H7 (cell line): ENCODE measurements at regions not wholly inside any gene's neighbourhood (a gene's known extent, or its start where the extent isn't known, plus 50 kb on each side); places are given as distances from the start of the nearest gene placed in this dataset.
A peak's percentile ranks its signal among the peaks of the same experiment; 100 is the strongest.

ENCODE experiments used
- DNase-seq: peaks from one replicate; pipeline ENCODE4 v3.0.0; 2012
- H3K27me3 ChIP-seq: 2 replicates; pipeline ENCODE4 v1.6.0; 2011; ENCODE audit warnings: mild to moderate bottlenecking, low read length; ENCODE audit not compliant: control insufficient read depth, insufficient read depth
- H3K36me3 ChIP-seq: replicated peaks from 2 replicates; pipeline ENCODE4 v1.5.1; 2011; ENCODE audit warnings: low read length; ENCODE audit not compliant: control insufficient read depth, insufficient read depth
- H3K4me3 ChIP-seq: 2 replicates; pipeline ENCODE4 v1.5.1; 2011; ENCODE audit warnings: low read depth, mild to moderate bottlenecking, control low read depth, low read length, moderate library complexity; ENCODE audit not compliant: insufficient read depth

- no peak overlapping the region for H3K4me3 ChIP-seq
- H3K27me3 ChIP-seq, result peaks cover 1% of the 10 kb centered on the region; the same call in 1 of the 2 replicates
- DNase-seq, result no peak
- no peaks in the 10 kb centered on the region for H3K36me3 ChIP-seq
These were observed 124.5 kb upstream of the TMEM45B start for GRCh38 chr11:129691142-129691541.

DNA sequence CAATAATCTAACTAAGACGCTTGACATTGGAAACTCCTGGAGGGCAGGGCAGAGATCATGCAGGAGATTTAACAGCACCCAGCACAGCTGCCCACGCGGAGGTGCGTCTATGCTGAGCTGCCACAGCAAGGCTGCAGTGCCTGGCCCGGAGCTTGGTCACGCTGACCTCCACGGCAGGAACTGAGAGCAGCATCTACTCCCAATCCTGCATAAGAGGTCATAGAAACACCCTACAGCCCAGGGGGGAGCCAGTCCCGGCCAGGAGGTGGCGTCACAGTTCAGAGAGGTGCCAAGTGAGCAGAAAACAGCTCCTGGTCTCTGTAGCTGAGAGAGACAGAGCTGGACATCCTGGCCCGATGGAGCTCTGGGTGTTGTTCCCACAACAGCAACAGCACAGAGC is 121.1 kb upstream of the TMEM45B start:
- H3K27me3 ChIP-seq, result peaks cover 1% of the 10 kb centered on the region; the same call in 1 of the 2 replicates
- no peak overlapping the region for H3K4me3 ChIP-seq
- peak; percentile 45 for DNase-seq
- H3K36me3 ChIP-seq, result no peaks in the 10 kb centered on the region

- DNase-seq, result no peak
- Histone ChIP-seq H3K36me3 (no peaks in the 10 kb centered on the region), H3K4me3 (no peak overlapping the region), H3K27me3 (peaks cover 1% of the 10 kb centered on the region; the same call in 1 of the 2 replicates)
These were observed 120.7 kb upstream of the TMEM45B start for GRCh38 chr11:129694966-129695365.

DNA sequence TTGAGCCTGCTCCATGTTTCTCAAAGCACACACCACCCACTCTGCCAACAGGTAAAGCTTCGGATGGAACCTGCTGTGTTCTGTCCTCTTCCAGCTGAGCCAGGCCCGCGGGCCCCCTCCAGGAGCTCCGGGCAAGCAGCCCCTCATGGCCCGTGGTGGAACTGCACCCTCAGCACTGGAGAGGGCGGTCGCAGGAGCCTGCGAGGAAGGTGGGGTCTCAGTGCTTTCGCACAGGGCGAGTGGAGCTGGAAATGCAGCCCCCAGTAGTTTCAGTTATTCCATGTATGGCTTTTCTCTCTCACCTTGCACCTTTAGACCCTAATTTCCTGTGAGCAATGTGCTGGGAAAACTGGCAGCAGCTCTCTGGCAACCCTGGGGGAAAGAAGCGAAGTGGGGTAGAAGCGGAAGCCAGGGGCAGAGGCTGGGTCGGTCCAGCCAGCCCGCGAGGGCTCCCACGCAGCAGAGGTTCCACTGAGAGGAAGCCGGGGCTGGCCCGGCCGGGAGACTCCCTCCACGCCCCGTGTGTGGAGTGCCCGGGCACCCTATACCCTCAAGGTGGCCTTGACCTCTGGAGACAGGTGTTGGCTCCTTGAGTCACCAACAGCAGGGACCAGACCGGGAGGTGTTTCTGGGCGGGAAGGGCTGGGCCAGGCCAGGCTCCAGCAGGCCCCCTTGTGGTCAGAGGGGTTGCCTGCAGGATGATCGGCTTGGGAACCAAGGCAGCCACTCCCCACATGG is 119.9 kb upstream of the TMEM45B start:
- DNase-seq, result peak; percentile 87
- Histone ChIP-seq H3K27me3 (peaks cover 1% of the 10 kb centered on the region; the same call in 1 of the 2 replicates), H3K4me3 (peak overlapping the region; percentile 31; the same call in 1 of the 2 replicates), H3K36me3 (no peaks in the 10 kb centered on the region)

- H3K4me3 ChIP-seq, result no peak overlapping the region
- H3K27me3 ChIP-seq, result peaks cover 1% of the 10 kb centered on the region; the same call in 1 of the 2 replicates
- DNase-seq, result no peak
- no peaks in the 10 kb centered on the region for H3K36me3 ChIP-seq
These were observed 119.2 kb upstream of the TMEM45B start for GRCh38 chr11:129696309-129696989.

DNA sequence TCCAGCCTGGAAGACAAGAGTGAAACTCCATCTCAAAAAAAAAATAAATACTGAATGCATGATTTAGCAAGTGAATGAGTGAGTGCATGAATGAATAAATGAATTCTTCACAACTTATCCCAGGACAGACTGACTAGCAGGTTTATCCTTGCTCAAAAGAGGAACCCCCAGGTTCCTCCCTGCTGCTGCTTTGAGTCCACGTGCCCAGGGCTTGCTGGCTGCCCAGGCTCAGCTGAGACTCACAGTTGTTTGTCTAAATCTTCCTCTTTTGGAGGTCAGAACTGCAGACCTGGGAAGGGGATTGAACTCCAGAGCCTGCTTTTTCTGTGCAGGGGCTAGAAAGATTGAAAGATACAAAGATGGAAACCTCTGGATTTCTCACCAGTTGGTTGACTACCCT is 117.4 kb upstream of the TMEM45B start:
- H3K36me3 ChIP-seq, result no peaks in the 10 kb centered on the region
- no peak overlapping the region for H3K4me3 ChIP-seq
- no peak for DNase-seq
- H3K27me3 ChIP-seq, result peaks cover 1% of the 10 kb centered on the region; the same call in 1 of the 2 replicates

GRCh38 chr11:129699711-129700304 is 115.8 kb upstream of the TMEM45B start:
- Histone ChIP-seq H3K4me3 (no peak overlapping the region), H3K27me3 (peaks cover 1% of the 10 kb centered on the region; the same call in 1 of the 2 replicates), H3K36me3 (no peaks in the 10 kb centered on the region)
- DNase-seq, result no peak

DNA sequence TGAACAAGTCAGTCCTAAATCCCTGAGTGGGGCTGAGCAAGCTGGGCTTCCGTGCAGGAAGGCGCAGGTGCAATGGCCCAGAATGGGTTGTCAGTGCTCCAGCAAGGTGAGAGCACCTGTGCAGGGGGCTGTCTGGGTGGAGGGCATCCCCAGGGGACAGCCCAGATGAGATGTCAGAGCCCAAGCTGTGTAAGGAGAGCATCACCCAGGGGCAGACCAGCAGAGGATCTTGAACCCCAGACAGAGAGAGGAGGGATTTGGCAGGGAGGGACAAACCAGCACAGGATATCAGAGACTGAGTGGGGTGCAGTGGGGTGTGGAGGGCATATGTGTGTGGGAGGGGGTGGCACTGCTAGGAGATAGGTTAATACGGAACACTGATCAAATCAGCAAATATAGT is 114.9 kb upstream of the TMEM45B start:
- DNase-seq, result no peak
- no peaks in the 10 kb centered on the region; the same call in 1 of the 2 replicates for H3K27me3 ChIP-seq
- no peak overlapping the region for H3K4me3 ChIP-seq
- H3K36me3 ChIP-seq, result no peaks in the 10 kb centered on the region

GRCh38 chr11:129701706-129702105 is 113.9 kb upstream of the TMEM45B start:
- H3K4me3 ChIP-seq, result no peak overlapping the region
- H3K27me3 ChIP-seq, result no peaks in the 10 kb centered on the region
- DNase-seq, result no peak
- no peaks in the 10 kb centered on the region for H3K36me3 ChIP-seq

DNA sequence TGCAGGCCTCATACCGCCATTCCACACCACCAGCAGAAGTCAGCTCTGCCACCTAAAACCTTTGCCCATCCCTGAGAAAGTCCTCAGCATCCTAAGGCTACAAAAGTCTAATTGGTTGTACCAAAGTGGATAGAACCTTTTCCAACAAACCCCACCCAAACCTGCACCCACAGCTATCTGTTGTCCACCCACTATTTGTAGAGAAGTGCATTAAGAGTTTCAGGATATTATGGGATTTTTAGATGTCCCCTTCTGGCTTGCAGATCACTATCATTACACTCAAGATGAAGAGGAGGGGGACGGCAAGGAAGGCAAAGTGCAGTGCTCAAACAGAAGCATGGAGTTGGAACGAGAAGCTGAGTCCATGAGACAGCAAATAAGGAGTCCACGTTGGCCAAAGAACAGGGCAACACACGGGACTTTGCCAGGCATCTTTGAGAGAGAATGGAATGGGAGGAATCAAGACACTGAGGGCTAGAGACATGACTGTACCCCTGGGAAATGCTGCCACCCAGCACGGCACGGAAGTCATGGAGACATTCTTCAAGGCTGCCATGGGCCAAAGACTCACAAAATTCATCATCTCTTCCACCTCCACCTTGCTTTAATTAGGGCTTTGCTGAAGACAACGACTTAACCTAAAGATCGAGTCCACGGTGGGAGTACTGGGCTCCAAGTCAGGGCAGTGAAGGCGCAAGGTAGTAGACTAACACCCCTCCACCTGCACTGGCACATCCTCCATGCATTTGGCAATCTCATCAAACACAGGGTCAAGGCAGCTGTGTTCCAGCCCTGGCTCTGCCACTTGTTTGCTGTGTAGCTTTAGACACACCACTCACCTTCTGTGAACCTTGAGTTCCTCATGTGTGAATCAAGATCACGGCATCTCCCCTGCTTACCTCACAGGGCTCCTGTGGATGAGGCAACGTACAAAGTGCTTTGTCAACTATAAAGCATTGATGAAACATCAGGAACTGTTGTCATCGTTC is 112.9 kb upstream of the TMEM45B start:
- no peak for DNase-seq
- H3K27me3 ChIP-seq, result no peaks in the 10 kb centered on the region
- H3K4me3 ChIP-seq, result no peak overlapping the region
- no peaks in the 10 kb centered on the region for H3K36me3 ChIP-seq

GRCh38 chr11:129703846-129704245 is 111.8 kb upstream of the TMEM45B start:
- H3K36me3 ChIP-seq, result no peaks in the 10 kb centered on the region
- no peaks in the 10 kb centered on the region for H3K27me3 ChIP-seq
- no peak for DNase-seq

DNA sequence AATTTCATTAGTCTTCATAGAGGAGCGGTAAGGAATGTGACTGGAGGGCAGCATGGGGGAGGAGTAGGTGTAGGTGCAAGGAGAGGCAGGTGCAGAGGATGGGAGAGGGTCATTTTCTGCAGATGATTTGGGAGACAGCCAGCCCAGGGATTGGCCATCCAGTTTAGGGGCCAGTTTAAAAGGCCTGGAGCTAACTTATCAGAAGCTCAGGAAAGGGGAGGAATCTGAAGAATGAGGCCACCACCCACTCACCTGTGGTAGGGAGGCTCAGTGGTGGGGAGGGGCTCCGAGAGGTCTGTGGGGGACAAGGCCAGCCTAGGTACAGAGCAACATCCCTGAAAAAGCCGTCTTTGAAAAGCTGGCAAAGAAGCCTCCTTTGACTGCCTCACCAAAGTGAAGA is 110.8 kb upstream of the TMEM45B start:
- no peak overlapping the region for H3K4me3 ChIP-seq
- DNase-seq, result no peak
- H3K27me3 ChIP-seq, result no peaks in the 10 kb centered on the region
- no peaks in the 10 kb centered on the region for H3K36me3 ChIP-seq

More at GRCh38 chr11:129703846-129704245, 111.8 kb upstream of the TMEM45B start:
- no peak overlapping the region for H3K4me3 ChIP-seq

DNA sequence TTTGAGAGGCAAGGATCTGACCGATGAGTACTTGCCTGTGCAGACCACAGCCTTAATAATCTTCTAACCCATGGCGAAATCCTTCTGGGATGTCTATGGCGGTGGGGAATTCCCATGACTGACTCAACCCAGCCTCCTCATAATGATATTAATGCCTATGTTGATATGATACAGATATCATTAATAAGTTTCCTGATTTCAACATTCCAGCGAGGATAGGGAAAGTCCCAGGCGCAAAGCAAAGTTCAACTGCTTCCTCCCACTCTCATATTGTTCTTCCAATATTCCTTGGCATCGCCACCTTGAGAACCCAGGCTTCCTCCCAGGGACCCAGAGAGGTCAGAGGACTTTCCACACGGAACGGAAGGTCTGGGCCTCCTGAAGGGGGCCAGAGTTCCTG is 110.3 kb upstream of the TMEM45B start:
- H3K4me3 ChIP-seq, result no peak overlapping the region
- no peak for DNase-seq
- no peaks in the 10 kb centered on the region for H3K36me3 ChIP-seq
- H3K27me3 ChIP-seq, result no peaks in the 10 kb centered on the region

DNA sequence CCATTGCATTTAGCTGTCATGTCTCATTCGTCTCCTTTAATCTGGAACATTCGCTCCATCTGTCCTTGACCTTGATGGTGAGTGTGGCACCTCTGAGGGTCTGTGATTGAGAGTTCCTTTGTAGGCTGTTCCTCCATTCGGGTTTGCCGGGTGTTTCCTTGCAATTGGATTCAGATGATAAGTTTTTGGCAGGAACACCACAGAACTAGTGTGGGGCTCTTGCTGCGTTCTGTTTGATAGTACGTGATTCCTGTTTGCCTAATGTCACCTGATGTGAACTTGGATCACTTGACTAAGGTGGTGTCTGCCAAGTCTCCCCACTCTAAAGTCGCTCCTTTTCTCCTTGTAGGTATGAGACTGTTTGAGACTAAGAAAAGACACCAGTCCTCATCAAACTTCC is 109.7 kb upstream of the TMEM45B start:
- Histone ChIP-seq H3K4me3 (no peak overlapping the region), H3K36me3 (no peaks in the 10 kb centered on the region), H3K27me3 (no peaks in the 10 kb centered on the region)
- DNase-seq, result no peak
